ENCODE measurements at regions not wholly inside any gene's neighbourhood (a gene's known extent, or its start where the extent isn't known, plus 50 kb on each side); places are given as distances from the start of the nearest gene placed in this dataset.

DNA sequence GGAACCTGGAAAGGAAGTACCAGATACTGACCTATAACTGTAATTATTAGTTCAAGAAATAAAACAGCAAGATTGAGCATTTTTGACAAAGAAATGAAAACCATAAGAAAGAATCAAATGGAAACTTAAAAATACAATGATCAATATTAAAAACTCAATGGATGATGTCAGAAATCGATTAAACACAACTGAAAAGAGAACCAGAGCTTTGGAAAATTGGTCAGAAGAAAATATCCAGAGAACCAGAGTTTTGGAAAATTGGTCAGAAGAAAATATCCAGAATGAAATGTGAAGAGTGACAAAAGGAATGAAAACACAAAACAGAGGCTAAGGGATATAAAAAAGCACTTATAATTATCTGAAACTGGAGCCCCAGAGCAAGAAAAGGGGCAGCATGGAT, 438.6 kb downstream of the AJAP1 start:
- TF ChIP-seq POLR2A (IDR thresholded peaks at IDR 0.05) (no peak), EP300 (IDR thresholded peaks at IDR 0.05; ENCODE audit: low read depth) (no peak)
